IMR-90 (cell line): ENCODE measurements at regions not wholly inside any gene's neighbourhood (a gene's known extent, or its start where the extent isn't known, plus 50 kb on each side); places are given as distances from the start of the nearest gene placed in this dataset.

Experiments
- ATAC-seq: fragments of 200-7000 bp; cut with Tn5 transposase; 2 replicates; pipeline ENCODE4 v1.9.1; 2020; ENCODE audit warnings: low read depth, mild to moderate bottlenecking, moderate library complexity
- BruUV-seq: library from RNA; stranded (reverse); fragments of 400-500 nt; replicated peaks from 2 replicates; lab custom pipeline; 2021; lab: Mats Ljungman, UMichigan
- CTCF ChIA-PET: fragments of 300-600 bp; formaldehyde crosslinking; extraction: SDS; loops from one replicate; lab custom pipeline; 2021; ENCODE audit warnings: antibody characterized with exemption; lab: Yijun Ruan, JAX
- POLR2A ChIA-PET: fragments of 300-600 bp; sonication (Branson Sonifier 250); formaldehyde crosslinking; loops from one replicate; lab custom pipeline; 2022; ENCODE audit warnings: antibody characterized with exemption; ENCODE audit not compliant: unreplicated experiment; lab: Charles Lee
- DNase-seq: peaks from one replicate; pipeline ENCODE4 v3.0.0; 2013
- H2AFZ ChIP-seq: replicated peaks from 2 replicates; pipeline ENCODE3; 2013; ENCODE audit warnings: low read length, mild to moderate bottlenecking; ENCODE audit not compliant: poor library complexity
- H2AK5ac ChIP-seq: 2 replicates; pipeline ENCODE4 v1.6.1; 2013; ENCODE audit warnings: low read depth, low read length, inconsistent platforms
- H2AK9ac ChIP-seq: replicated peaks from 2 replicates; pipeline ENCODE3; 2013; ENCODE audit warnings: mild to moderate bottlenecking, low read depth, low read length, moderate library complexity; ENCODE audit not compliant: poor library complexity
- H2BK120ac ChIP-seq: 2 replicates; pipeline ENCODE4 v1.6.1; 2013; ENCODE audit warnings: low read depth, low read length, inconsistent platforms
- H2BK15ac ChIP-seq: 3 replicates; pipeline ENCODE4 v1.6.1; 2013; ENCODE audit warnings: low read depth, low read length, inconsistent platforms
- H2BK20ac ChIP-seq: 2 replicates; pipeline ENCODE4 v1.6.1; 2013; ENCODE audit warnings: low read depth, mild to moderate bottlenecking, inconsistent platforms, low read length, moderate library complexity
- H2BK5ac ChIP-seq: 2 replicates; pipeline ENCODE4 v1.6.1; 2013; ENCODE audit warnings: mild to moderate bottlenecking, low read depth, low read length, inconsistent platforms; ENCODE audit not compliant: poor library complexity, severe bottlenecking
- H3K14ac ChIP-seq: replicated peaks from 2 replicates; pipeline ENCODE4 v1.6.1; 2013; ENCODE audit warnings: low read depth, low read length, inconsistent platforms
- H3K18ac ChIP-seq: 2 replicates; pipeline ENCODE4 v1.6.1; 2013; ENCODE audit warnings: low read depth, low read length, control low read depth
- H3K23ac ChIP-seq: 2 replicates; pipeline ENCODE4 v1.6.1; 2013; ENCODE audit warnings: low read depth, low read length, inconsistent platforms
- H3K27ac ChIP-seq: 2 replicates; pipeline ENCODE4 v1.5.1; 2013; ENCODE audit warnings: mild to moderate bottlenecking, control low read depth, low read length; ENCODE audit not compliant: insufficient read depth
- H3K27me3 ChIP-seq: 2 replicates; pipeline ENCODE4 v1.6.1; 2013; ENCODE audit warnings: low read length; ENCODE audit not compliant: control insufficient read depth, insufficient read depth
- H3K36me3 ChIP-seq: 2 replicates; pipeline ENCODE4 v1.6.1; 2013; ENCODE audit warnings: low read length, mixed read lengths; ENCODE audit not compliant: control insufficient read depth, insufficient read depth
- H3K4ac ChIP-seq: 2 replicates; pipeline ENCODE4 v1.6.1; 2013; ENCODE audit warnings: low read depth, low read length, inconsistent platforms
- H3K4me1 ChIP-seq: 2 replicates; pipeline ENCODE4 v1.6.1; 2013; ENCODE audit warnings: low read length, mixed read lengths; ENCODE audit not compliant: control insufficient read depth, insufficient read depth
- H3K4me2 ChIP-seq: 2 replicates; pipeline ENCODE4 v1.6.1; 2013; ENCODE audit warnings: low read depth, mild to moderate bottlenecking, control low read depth, low read length, moderate library complexity
- H3K4me3 ChIP-seq: 2 replicates; pipeline ENCODE4 v1.5.1; 2013; ENCODE audit warnings: low read depth, mild to moderate bottlenecking, control low read depth, low read length, moderate library complexity; ENCODE audit not compliant: insufficient read depth
- H3K56ac ChIP-seq: 2 replicates; pipeline ENCODE4 v1.6.1; 2013; ENCODE audit warnings: low read length, inconsistent platforms; ENCODE audit not compliant: insufficient read depth; ENCODE audit errors: extremely low read depth
- H3K79me1 ChIP-seq, 2 experiments: 2 replicates each; pipeline ENCODE4 v1.6.1; 2013; ENCODE audit warnings: low read length in 2 of 2, inconsistent platforms in 1 of 2, low read depth in 1 of 2
- H3K9ac ChIP-seq: 2 replicates; pipeline ENCODE4 v1.6.1; 2013; ENCODE audit warnings: low read depth, low read length, control low read depth
- H3K9me1 ChIP-seq: 2 replicates; pipeline ENCODE4 v1.6.1; 2013; ENCODE audit warnings: low read length, inconsistent platforms; ENCODE audit not compliant: insufficient read depth
- H3K9me3 ChIP-seq: 2 replicates; pipeline ENCODE4 v1.6.1; 2013; ENCODE audit warnings: low read length; ENCODE audit not compliant: control insufficient read depth, insufficient read depth
- H4K20me1 ChIP-seq: 2 replicates; pipeline ENCODE4 v1.6.1; 2013; ENCODE audit warnings: low read length, inconsistent platforms; ENCODE audit not compliant: insufficient read depth
- H4K5ac ChIP-seq: 2 replicates; pipeline ENCODE4 v1.6.1; 2013; ENCODE audit warnings: mild to moderate bottlenecking, low read depth, low read length, control low read depth
- H4K8ac ChIP-seq, 2 experiments: 2 replicates each; pipeline ENCODE4 v1.6.1; 2013; ENCODE audit warnings: low read depth in 2 of 2, low read length in 2 of 2, control low read depth in 1 of 2, inconsistent platforms in 1 of 2
- H4K91ac ChIP-seq: 2 replicates; pipeline ENCODE4 v1.6.1; 2013; ENCODE audit warnings: low read depth, low read length, inconsistent platforms; ENCODE audit not compliant: insufficient read depth
- BHLHE40 ChIP-seq: fragments of 150-350 bp; IDR thresholded peaks from 2 replicates; pipeline ENCODE4 v1.6.1; 2016; ENCODE audit warnings: mild to moderate bottlenecking, low read depth, low read length
- CEBPB ChIP-seq: IDR thresholded peaks from 2 replicates; pipeline ENCODE4 v1.6.1; 2012; ENCODE audit warnings: low read depth, low read length, improper control_type of control experiment
- ELK1 ChIP-seq: fragments of 150-350 bp; IDR thresholded peaks from 2 replicates; pipeline ENCODE4 v1.6.1; 2016; ENCODE audit warnings: low read depth, mild to moderate bottlenecking, low read length, moderate library complexity, borderline replicate concordance
- MAFK ChIP-seq: IDR thresholded peaks from 2 replicates; pipeline ENCODE4 v1.6.1; 2012; ENCODE audit warnings: low read depth, low read length, improper control_type of control experiment
- RAD21 ChIP-seq: IDR thresholded peaks from 2 replicates; pipeline ENCODE4 v1.6.1; 2012; ENCODE audit warnings: low read length, improper control_type of control experiment
- WGBS, 2 experiments: methylation state at CpG; one replicate each; pipeline versions ENCODE4 v1.1.5 to v1.1.7; 2013; ENCODE audit warnings: missing lambda C conversion rate in 2 of 2; ENCODE audit not compliant: insufficient read length in 1 of 2; ENCODE audit errors: extremely low coverage in 2 of 2; 5-methylcytosine and 5-hydroxymethylcytosine counted together
- dilution Hi-C: fragments of 300-500 bp; cut with HindIII; formaldehyde crosslinking; loops from one replicate; pipeline ENCODE4 v1.14.3; 2018; ENCODE audit warnings: low sequenced_read_pairs; ENCODE audit not compliant: unreplicated experiment
- in situ Hi-C: fragments of 300-500 bp; cut with MboI; formaldehyde crosslinking; loops from 3 replicates; pipeline ENCODE4 v1.14.3; 2019; ENCODE audit warnings: low sequenced_read_pairs, inconsistent platforms, mixed read lengths
- intact Hi-C: fragments of 100-400 bp; cut with micrococcal nuclease; formaldehyde crosslinking; loops from 2 replicates; pipeline ENCODE4 v1.10.0; 2022
- TF ChIP-seq, protein P1 (sequence below): fragments of 150-350 bp; IDR thresholded peaks from 2 replicates; pipeline ENCODE4 v1.6.1; 2017; ENCODE audit warnings: mild to moderate bottlenecking, antibody characterized with exemption, low read length, low read depth

- Histone ChIP-seq H3K14ac (no peak overlapping the region), H3K79me1 (no peaks in the 10 kb centered on the region), H3K4ac (no peak overlapping the region), H3K27me3 (peaks cover 13% of the 10 kb centered on the region), H2AK5ac (no peak overlapping the region), H4K20me1 (no peaks in the 10 kb centered on the region), H3K23ac (no peak overlapping the region), H2BK120ac (no peak overlapping the region), H2AK9ac (no peak overlapping the region), H3K36me3 (no peaks in the 10 kb centered on the region), H3K27ac (no peak overlapping the region), H3K4me1 (peaks cover 2% of the 10 kb centered on the region; the same call in 1 of the 2 replicates), H3K4me2 (no peak overlapping the region), H3K9ac (no peak overlapping the region), H4K5ac (no peak overlapping the region), H3K4me3 (no peak overlapping the region), H4K91ac (no peak overlapping the region), H4K8ac (no peak overlapping the region), H2BK15ac (no peak overlapping the region), H3K9me1 (no peaks in the 10 kb centered on the region), H2BK20ac (no peak overlapping the region), H3K18ac (no peak overlapping the region), H3K56ac (no peak overlapping the region), H2AFZ (no peak overlapping the region), H2BK5ac (no peak overlapping the region), H3K9me3 (peaks cover 7% of the 10 kb centered on the region)
- intact Hi-C loops, result no loop called here
- DNase-seq (no peak), ATAC-seq (no peak)
- no CpG with 5 or more reads among the region's 3 CpGs for WGBS, 2 experiments
- BruUV-seq, result no TSS peak
- ChIA-PET POLR2A (no interaction called here), CTCF (no interaction called here)
- in situ Hi-C loops, result no loop called here
- dilution Hi-C loops, result no loop called here
- TF ChIP-seq, protein P1, sequence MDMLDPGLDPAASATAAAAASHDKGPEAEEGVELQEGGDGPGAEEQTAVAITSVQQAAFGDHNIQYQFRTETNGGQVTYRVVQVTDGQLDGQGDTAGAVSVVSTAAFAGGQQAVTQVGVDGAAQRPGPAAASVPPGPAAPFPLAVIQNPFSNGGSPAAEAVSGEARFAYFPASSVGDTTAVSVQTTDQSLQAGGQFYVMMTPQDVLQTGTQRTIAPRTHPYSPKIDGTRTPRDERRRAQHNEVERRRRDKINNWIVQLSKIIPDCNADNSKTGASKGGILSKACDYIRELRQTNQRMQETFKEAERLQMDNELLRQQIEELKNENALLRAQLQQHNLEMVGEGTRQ, result no peak
- TF ChIP-seq MAFK, result no peak
- no peak for TF ChIP-seq RAD21
- no peak for TF ChIP-seq BHLHE40
- no peak for TF ChIP-seq CEBPB
- TF ChIP-seq ELK1, result no peak
Measured at GRCh38 chr6:2549834-2550233, 200.9 kb downstream of the MYLK4 start.
